HCT116 (cell line): ENCODE measurements at regions not wholly inside any gene's neighbourhood (a gene's known extent, or its start where the extent isn't known, plus 50 kb on each side); places are given as distances from the start of the nearest gene placed in this dataset.

Experiments used
- ATAC-seq: fragments of 200-7000 bp; cut with Tn5 transposase; 2 replicates; pipeline ENCODE4 v1.9.1; 2020; ENCODE audit warnings: mild to moderate bottlenecking, moderate library complexity
- BruUV-seq: library from RNA; stranded (reverse); fragments of 400-500 nt; replicated peaks from 2 replicates; lab custom pipeline; 2021; lab: Mats Ljungman, UMichigan
- CTCF ChIA-PET: fragments of 300-600 bp; sonication (Branson Sonifier 250); formaldehyde crosslinking; loops from one replicate; lab custom pipeline; 2021; ENCODE audit warnings: antibody characterized with exemption; lab: Charles Lee
- POLR2A ChIA-PET: fragments of 300-600, 350-600 bp; sonication (Branson Sonifier 250); formaldehyde crosslinking; loops from one replicate; lab custom pipeline; 2021; ENCODE audit warnings: antibody characterized with exemption; lab: Charles Lee
- RAD21 ChIA-PET, 2 experiments: fragments of 300-600 bp; sonication (Branson Sonifier 250); formaldehyde crosslinking; loops; one replicate each; lab custom pipeline; 2023; ENCODE audit warnings: low total read pairs in 2 of 2; ENCODE audit not compliant: uncharacterized antibody in 2 of 2, unreplicated experiment in 2 of 2, low non-redundant PET in 1 of 2; lab: Charles Lee
- DNase-seq: peaks from one replicate; pipeline ENCODE4 v3.0.0-alpha.2; 2010; ENCODE audit warnings: low read depth, low spot score
- H2AFZ ChIP-seq: fragments of 200-600 bp; shearing (Covaris generic), sonication (generic); 2 replicates; pipeline ENCODE4 v1.6.1; 2017; ENCODE audit warnings: low read depth, mixed run types, mixed read lengths, antibody characterized with exemption, low read length; ENCODE audit not compliant: poor library complexity, severe bottlenecking
- H3K27ac ChIP-seq: 2 replicates; pipeline ENCODE4 v1.5.1; 2012; ENCODE audit warnings: low read depth, low read length
- H3K27me3 ChIP-seq: fragments of 200-600 bp; sonication (generic); 2 replicates; pipeline ENCODE4 v1.6.1; 2016; ENCODE audit warnings: mixed run types, low read length, mixed read lengths; ENCODE audit not compliant: insufficient read depth
- H3K36me3 ChIP-seq, 2 experiments: fragments of 200-500 bp in 1 of 2; fragments of 200-600 bp in 1 of 2; sonication (Bioruptor generic) in 1 of 2; sonication (generic) in 1 of 2; 2 replicates each; pipeline versions ENCODE4 v1.5.1 to v1.6.1; 2014 to 2016; ENCODE audit warnings: low read length in 2 of 2, inconsistent platforms in 1 of 2, mixed read lengths in 1 of 2, mixed run types in 1 of 2; ENCODE audit not compliant: insufficient read depth in 2 of 2, control insufficient read depth in 1 of 2
- H3K4me1 ChIP-seq, 2 experiments: fragments of 200-600 bp in 1 of 2; sonication (generic) in 1 of 2; 2 replicates each; pipeline versions ENCODE4 v1.5.1 to v1.6.1; 2012 to 2017; ENCODE audit warnings: low read length in 2 of 2, inconsistent platforms in 1 of 2, mild to moderate bottlenecking in 1 of 2, mixed read lengths in 1 of 2, mixed run types in 1 of 2, moderate library complexity in 1 of 2; ENCODE audit not compliant: insufficient read depth in 2 of 2, control insufficient read depth in 1 of 2
- H3K4me2 ChIP-seq: fragments of 200-600 bp; sonication (generic); 2 replicates; pipeline ENCODE4 v1.6.1; 2017; ENCODE audit warnings: mixed run types, low read length, mixed read lengths
- H3K4me3 ChIP-seq, 2 experiments: fragments of 200-600 bp in 1 of 2; sonication (generic) in 1 of 2; replicated peaks in 1 of 2; 2 replicates each; pipeline ENCODE4 v1.5.1; 2011 to 2016; ENCODE audit warnings: low read length in 2 of 2, control low read depth in 1 of 2, low read depth in 1 of 2, mild to moderate bottlenecking in 1 of 2, mixed read lengths in 1 of 2, mixed run types in 1 of 2
- H3K79me2 ChIP-seq: fragments of 200-600 bp; sonication (generic); 2 replicates; pipeline ENCODE4 v1.6.1; 2017; ENCODE audit warnings: mild to moderate bottlenecking, mixed run types, low read length, moderate library complexity, mixed read lengths; ENCODE audit not compliant: insufficient read depth
- H3K9ac ChIP-seq: fragments of 200-600 bp; sonication (generic); 2 replicates; pipeline ENCODE4 v1.6.1; 2016; ENCODE audit warnings: low read length, mixed read lengths
- H3K9me2 ChIP-seq: fragments of 200-600 bp; sonication (generic), shearing (Covaris generic); 2 replicates; pipeline ENCODE4 v1.6.1; 2017; ENCODE audit warnings: mixed run types, mild to moderate bottlenecking, moderate library complexity; ENCODE audit not compliant: insufficient read depth
- H3K9me3 ChIP-seq, 2 experiments: fragments of 200-500 bp in 1 of 2; fragments of 200-600 bp in 1 of 2; sonication (Bioruptor generic) in 1 of 2; sonication (generic) in 1 of 2; 2 replicates each; pipeline ENCODE4 v1.6.1; 2014 to 2017; ENCODE audit warnings: low read length in 2 of 2, mixed read lengths in 2 of 2, inconsistent platforms in 1 of 2, low read depth in 1 of 2, mild to moderate bottlenecking in 1 of 2, mixed run types in 1 of 2, moderate library complexity in 1 of 2; ENCODE audit not compliant: control insufficient read depth in 1 of 2, insufficient read depth in 1 of 2
- H4K20me1 ChIP-seq: fragments of 200-600 bp; sonication (generic), shearing (Covaris generic); 2 replicates; pipeline ENCODE4 v1.6.1; 2017; ENCODE audit warnings: mixed run types, mild to moderate bottlenecking, moderate library complexity; ENCODE audit not compliant: insufficient read depth
- ATF3 ChIP-seq: IDR thresholded peaks from 2 replicates; pipeline ENCODE4 v1.6.1; 2012
- CBX3 ChIP-seq: IDR thresholded peaks from 2 replicates; pipeline ENCODE4 v1.6.1; 2012; ENCODE audit warnings: low read depth
- CEBPB ChIP-seq: IDR thresholded peaks from 2 replicates; pipeline ENCODE4 v1.6.1; 2012; ENCODE audit warnings: low read depth
- CTCF ChIP-seq, 3 experiments: fragments of 200-600 bp in 1 of 3; sonication (generic) in 1 of 3; IDR thresholded peaks in 2 of 3; conservative IDR thresholded peaks in 1 of 3; 2 replicates each; pipeline ENCODE4 v1.5.1; 2012 to 2017; ENCODE audit warnings: low read depth in 2 of 3, low read length in 2 of 3, antibody characterized with exemption in 1 of 3, borderline replicate concordance in 1 of 3, control low read depth in 1 of 3, mild to moderate bottlenecking in 1 of 3, mixed read lengths in 1 of 3, mixed run types in 1 of 3, moderate library complexity in 1 of 3; ENCODE audit not compliant: insufficient read depth in 1 of 3
- EZH2phosphoT487 ChIP-seq: fragments of 200-600 bp; IDR thresholded peaks from 2 replicates; pipeline ENCODE4 v1.6.1; 2018; ENCODE audit warnings: antibody characterized with exemption, borderline replicate concordance
- JUND ChIP-seq: IDR thresholded peaks from 2 replicates; pipeline ENCODE4 v1.6.1; 2012
- MAX ChIP-seq: IDR thresholded peaks from 2 replicates; pipeline ENCODE4 v1.6.1; 2012
- RAD21 ChIP-seq: IDR thresholded peaks from 2 replicates; pipeline ENCODE4 v1.6.1; 2012; ENCODE audit warnings: low read depth, mild to moderate bottlenecking
- REST ChIP-seq: IDR thresholded peaks from 2 replicates; pipeline ENCODE4 v1.6.1; 2012; ENCODE audit warnings: low read depth
- SRF ChIP-seq: IDR thresholded peaks from 2 replicates; pipeline ENCODE4 v1.6.1; 2012; ENCODE audit warnings: low read depth
- TCF7L2 ChIP-seq: IDR thresholded peaks from 2 replicates; pipeline ENCODE4 v1.7.0; 2011; ENCODE audit warnings: borderline replicate concordance, inconsistent platforms; ENCODE audit not compliant: insufficient read depth, insufficient read length; ENCODE audit errors: extremely low read depth
- YY1 ChIP-seq: IDR thresholded peaks from 2 replicates; pipeline ENCODE4 v1.6.1; 2011; ENCODE audit warnings: low read length, low read depth, moderate library complexity, mild to moderate bottlenecking; ENCODE audit not compliant: insufficient replicate concordance; ENCODE audit errors: extremely low read depth
- ZFX ChIP-seq: fragments of 450-650 bp; IDR thresholded peaks from 2 replicates; pipeline ENCODE4 v1.6.1; 2017
- ZNF274 ChIP-seq: fragments of 200-500 bp; sonication (Bioruptor generic); IDR thresholded peaks from 2 replicates; pipeline ENCODE4 v1.6.1; 2014; ENCODE audit warnings: mild to moderate bottlenecking, low read depth, low read length, inconsistent platforms
- intact Hi-C: fragments of 100-400 bp; cut with micrococcal nuclease; formaldehyde crosslinking; loops from 2 replicates; pipeline ENCODE4 v1.10.0; 2022

GRCh38 chr2:236657215-236657614, 87.6 kb downstream of the ACKR3 start:
- H3K9ac ChIP-seq: no peak overlapping the region
- H4K20me1 ChIP-seq: no peaks in the 10 kb centered on the region
- no peak overlapping the region for H3K4me2 ChIP-seq
- H3K27ac ChIP-seq: no peak overlapping the region
- H3K9me3 ChIP-seq: no peaks in the 10 kb centered on the region
- no peaks in the 10 kb centered on the region for H3K4me1 ChIP-seq
- ChIA-PET POLR2A (no interaction called here), CTCF (no interaction called here), RAD21 (no interaction called here)
- H3K79me2 ChIP-seq: no peaks in the 10 kb centered on the region
- H3K9me2 ChIP-seq: no peaks in the 10 kb centered on the region
- no peak for TF ChIP-seq ZNF274
- no peak for TF ChIP-seq SRF
- no peak for TF ChIP-seq ATF3
- TF ChIP-seq TCF7L2: no peak
- no peak for TF ChIP-seq EZH2phosphoT487
- no peak for TF ChIP-seq RAD21
- no peak for TF ChIP-seq YY1
- no peak for TF ChIP-seq ZFX
- no peak for TF ChIP-seq JUND
- no peak for TF ChIP-seq MAX
- no peak for TF ChIP-seq CBX3
- TF ChIP-seq CEBPB: no peak
- no peak for TF ChIP-seq CTCF (IDR thresholded peaks at IDR 0.05 in 2 of 3, conservative IDR thresholded peaks at IDR 0.05 in 1 of 3; ENCODE audit: borderline replicate concordance in 1 of 3, insufficient read depth in 1 of 3, low read depth in 2 of 3, low read length in 2 of 3)
- no peak for TF ChIP-seq REST
- no peaks in the 10 kb centered on the region for H3K36me3 ChIP-seq
- DNase-seq: no peak
- no peak for ATAC-seq
- no peak overlapping the region for H2AFZ ChIP-seq
- no peak overlapping the region for H3K4me3 ChIP-seq
- BruUV-seq: no TSS peak
- intact Hi-C loops: no loop called here
- peaks cover 72% of the 10 kb centered on the region for H3K27me3 ChIP-seq
